Left kidney (tissue), 1 donor: ENCODE measurements at regions not wholly inside any gene's neighbourhood (a gene's known extent, or its start where the extent isn't known, plus 50 kb on each side); places are given as distances from the start of the nearest gene placed in this dataset.

ENCODE experiments used
- DNase-seq: peaks from one replicate; pipeline ENCODE4 v3.0.0-alpha.2; 2013

GRCh38 chr5:5542654-5543053 is 120.2 kb downstream of the ICE1 start:
- no peak for DNase-seq

GRCh38 chr5:5540065-5540464 is 117.6 kb downstream of the ICE1 start:
- no peak for DNase-seq
